GM12873 (cell line): ENCODE measurements at regions not wholly inside any gene's neighbourhood (a gene's known extent, or its start where the extent isn't known, plus 50 kb on each side); places are given as distances from the start of the nearest gene placed in this dataset.

ENCODE experiments used
- CTCF ChIP-seq: IDR thresholded peaks from 2 replicates; pipeline ENCODE4 v1.5.1; 2012; ENCODE audit warnings: low read depth, mild to moderate bottlenecking, moderate library complexity, low read length, control low read depth; ENCODE audit not compliant: insufficient read depth; ENCODE audit errors: missing control alignments

- no peak for TF ChIP-seq CTCF
Measured at GRCh38 chr6:113162739-113163138, 694.4 kb upstream of the MARCKS start.

GRCh38 chr6:113168057-113168456, 689.1 kb upstream of the MARCKS start:
- TF ChIP-seq CTCF = no peak

- TF ChIP-seq CTCF = no peak
Measured at GRCh38 chr6:113169484-113169883, 687.7 kb upstream of the MARCKS start.

- no peak for TF ChIP-seq CTCF
Measured at GRCh38 chr6:113170454-113170853, 686.7 kb upstream of the MARCKS start.

GRCh38 chr6:113171882-113172281, 685.3 kb upstream of the MARCKS start:
- no peak for TF ChIP-seq CTCF

- no peak for TF ChIP-seq CTCF
Measured at GRCh38 chr6:113172531-113172966, 684.6 kb upstream of the MARCKS start.

- TF ChIP-seq CTCF = no peak
Measured at GRCh38 chr6:113178349-113178748, 678.8 kb upstream of the MARCKS start.
